ENCODE measurements at regions not wholly inside any gene's neighbourhood (a gene's known extent, or its start where the extent isn't known, plus 50 kb on each side); places are given as distances from the start of the nearest gene placed in this dataset.

GRCh38 chr5:164336906-164337305 is 831.5 kb downstream of the MAT2B start:
- H3K36me3 ChIP-seq (replicated peaks in 1 of 2): no peaks in the 10 kb centered on the region
- no peaks in the 10 kb centered on the region for H3K4me1 ChIP-seq (replicated peaks in 1 of 2)
- no peak overlapping the region for H3K27ac ChIP-seq
- WGBS, 4 donors: 38 to 64% (median 56%) methylated on average over 2 of the region's 2 CpGs
- no peaks in the 10 kb centered on the region for H3K9me3 ChIP-seq (replicated peaks in 1 of 3)
- intact Hi-C loops (cut with DNase I): no loop called here
- TF ChIP-seq CTCF (IDR thresholded peaks at IDR 0.05) (no peak), POLR2A (IDR thresholded peaks at IDR 0.05) (no peak)
- H3K27me3 ChIP-seq: no peaks in the 10 kb centered on the region
- no peak overlapping the region for H3K4me3 ChIP-seq
- DNase-seq: no peak

- 31 to 51% (median 44%) methylated on average over 2 of the region's 2 CpGs for WGBS, 4 donors
- Histone ChIP-seq H3K36me3 (replicated peaks in 1 of 2) (no peaks in the 10 kb centered on the region), H3K9me3 (replicated peaks in 1 of 3) (no peaks in the 10 kb centered on the region), H3K27ac (no peak overlapping the region), H3K27me3 (no peaks in the 10 kb centered on the region), H3K4me1 (replicated peaks in 1 of 2) (no peaks in the 10 kb centered on the region), H3K4me3 (no peak overlapping the region)
- intact Hi-C loops (cut with DNase I): no loop called here
- no peak for TF ChIP-seq POLR2A (IDR thresholded peaks at IDR 0.05)
- TF ChIP-seq CTCF (IDR thresholded peaks at IDR 0.05): no peak
- DNase-seq: no peak
These were observed 835.7 kb downstream of the MAT2B start for GRCh38 chr5:164341056-164341619.

GRCh38 chr5:164345173-164345849 is 839.9 kb downstream of the MAT2B start:
- H3K4me1 ChIP-seq (replicated peaks in 1 of 2): no peaks in the 10 kb centered on the region
- intact Hi-C loops (cut with DNase I): no loop called here
- H3K36me3 ChIP-seq (replicated peaks in 1 of 2): no peaks in the 10 kb centered on the region
- no peaks in the 10 kb centered on the region for H3K9me3 ChIP-seq (replicated peaks in 1 of 3)
- H3K27ac ChIP-seq: no peak overlapping the region
- no peaks in the 10 kb centered on the region for H3K27me3 ChIP-seq
- no peak for TF ChIP-seq CTCF (IDR thresholded peaks at IDR 0.05)
- TF ChIP-seq POLR2A (IDR thresholded peaks at IDR 0.05): no peak
- WGBS, 4 donors: 52 to 61% (median 57%) methylated on average over 4 of the region's 4 CpGs
- H3K4me3 ChIP-seq: no peak overlapping the region
- no peak for DNase-seq

GRCh38 chr5:164345853-164346252 is 840.4 kb downstream of the MAT2B start:
- Histone ChIP-seq H3K27me3 (no peaks in the 10 kb centered on the region), H3K27ac (no peak overlapping the region), H3K36me3 (replicated peaks in 1 of 2) (no peaks in the 10 kb centered on the region), H3K4me3 (no peak overlapping the region), H3K9me3 (replicated peaks in 1 of 3) (no peaks in the 10 kb centered on the region), H3K4me1 (replicated peaks in 1 of 2) (no peaks in the 10 kb centered on the region)
- DNase-seq: no peak
- intact Hi-C loops (cut with DNase I): no loop called here
- TF ChIP-seq CTCF (IDR thresholded peaks at IDR 0.05): no peak
- WGBS, 4 donors: 85 to 91% (median 88%) methylated on average over 3 of the region's 3 CpGs
